ENCODE measurements at regions not wholly inside any gene's neighbourhood (a gene's known extent, or its start where the extent isn't known, plus 50 kb on each side); places are given as distances from the start of the nearest gene placed in this dataset.

- TF ChIP-seq CTCF (IDR thresholded peaks at IDR 0.05; ENCODE audit: poor library complexity) (no peak), EZH2 (IDR thresholded peaks at IDR 0.05; ENCODE audit: borderline replicate concordance) (no peak)
Observed at GRCh38 chr14:85056267-85056666, 473.7 kb upstream of the FLRT2 start.
